HepG2 (cell line): ENCODE measurements at regions not wholly inside any gene's neighbourhood (a gene's known extent, or its start where the extent isn't known, plus 50 kb on each side); places are given as distances from the start of the nearest gene placed in this dataset.
A peak's percentile ranks its signal among the peaks of the same experiment; 100 is the strongest.

Source experiments
- ATAC-seq: fragments of 200-7000 bp; cut with Tn5 transposase; 3 replicates; pipeline ENCODE4 v1.9.1; 2020; ENCODE audit warnings: mild to moderate bottlenecking, moderate library complexity
- BruUV-seq: library from RNA; stranded (reverse); fragments of 400-500 nt; replicated peaks from 2 replicates; lab custom pipeline; 2021; lab: Mats Ljungman, UMichigan
- CTCF ChIA-PET: fragments of 300-600 bp; formaldehyde crosslinking; extraction: SDS; loops from one replicate; lab custom pipeline; 2021; ENCODE audit warnings: low total read pairs, inconsistent platforms, low intra/inter-chr PET ratio; lab: Yijun Ruan, JAX
- POLR2A ChIA-PET: fragments of 350-600 bp; sonication (Branson Sonifier 250); formaldehyde crosslinking; loops from one replicate; lab custom pipeline; 2020; ENCODE audit warnings: antibody characterized with exemption, inconsistent platforms; lab: Yijun Ruan, JAX
- DNase-seq: peaks from one replicate; pipeline ENCODE4 v3.0.0-alpha.2; 2015; ENCODE audit warnings: low spot score
- FAIRE-seq: peaks from 3 replicates; lab custom pipeline; 2011; peaks lifted over from hg19 to GRCh38; lab: Jason Lieb, UNC
- H2AFZ ChIP-seq: one replicate; pipeline ENCODE4 v1.6.1; 2011; ENCODE audit warnings: low read length, inconsistent platforms
- H3K27ac ChIP-seq: fragments of 300-600 bp; 3 replicates; pipeline ENCODE4 v1.8.0; 2011; ENCODE audit warnings: mixed run types, mild to moderate bottlenecking, mixed read lengths, low read length, inconsistent platforms; ENCODE audit not compliant: insufficient read depth; ENCODE audit errors: extremely low read length
- H3K27me3 ChIP-seq, 2 experiments: fragments of 200-600 bp in 1 of 2; 2 replicates in 1 of 2; 3 replicates in 1 of 2; pipeline versions ENCODE4 v1.6.0 to v1.8.0; 2011; ENCODE audit warnings: low read length in 2 of 2, mild to moderate bottlenecking in 2 of 2, moderate library complexity in 2 of 2, inconsistent platforms in 1 of 2; ENCODE audit not compliant: insufficient read depth in 2 of 2, control insufficient read depth in 1 of 2
- H3K36me3 ChIP-seq, 2 experiments: fragments of 200-600 bp in 1 of 2; replicated peaks in 1 of 2; 2 replicates in 1 of 2; 3 replicates in 1 of 2; pipeline versions ENCODE4 v1.5.1 to v1.8.0; 2011; ENCODE audit warnings: low read length in 2 of 2, inconsistent platforms in 1 of 2; ENCODE audit not compliant: insufficient read depth in 2 of 2, control insufficient read depth in 1 of 2
- H3K4me1 ChIP-seq: 2 replicates; pipeline ENCODE4 v1.5.1; 2012; ENCODE audit warnings: low read length, inconsistent platforms; ENCODE audit not compliant: insufficient read depth
- H3K4me2 ChIP-seq: 2 replicates; pipeline ENCODE4 v1.6.0; 2011; ENCODE audit warnings: low read depth, low read length, inconsistent platforms
- H3K4me3 ChIP-seq, 3 experiments: fragments of 200-600 bp in 1 of 3; sonication (generic), shearing (Covaris generic) in 1 of 3; replicated peaks in 1 of 3; 2 replicates each; pipeline ENCODE4 v1.5.1; 2011 to 2016; ENCODE audit warnings: low read length in 3 of 3, inconsistent platforms in 2 of 3, low read depth in 2 of 3, mild to moderate bottlenecking in 2 of 3, control low read depth in 1 of 3, mixed read lengths in 1 of 3; ENCODE audit not compliant: insufficient read depth in 1 of 3
- H3K79me2 ChIP-seq: one replicate; pipeline ENCODE4 v1.6.1; 2011; ENCODE audit warnings: low read length, inconsistent platforms; ENCODE audit not compliant: insufficient read depth
- H3K9ac ChIP-seq: 2 replicates; pipeline ENCODE4 v1.6.0; 2011; ENCODE audit warnings: mild to moderate bottlenecking, low read depth, low read length, inconsistent platforms; ENCODE audit not compliant: insufficient read depth
- H3K9me3 ChIP-seq: 2 replicates; pipeline ENCODE4 v1.5.1; 2012; ENCODE audit warnings: mild to moderate bottlenecking, low read length
- H4K20me1 ChIP-seq: 2 replicates; pipeline ENCODE4 v1.6.0; 2011; ENCODE audit warnings: inconsistent platforms, mild to moderate bottlenecking, low read length, moderate library complexity; ENCODE audit not compliant: insufficient read depth
- ATF4 ChIP-seq, 2 experiments: fragments of 450-650 bp in 1 of 2; sonication (generic) in 1 of 2; formaldehyde crosslinking; IDR thresholded peaks; 2 replicates each; pipeline versions ENCODE4 v1.5.0 to v1.8.0; 2020 to 2022; ENCODE audit warnings: mild to moderate bottlenecking in 1 of 2, missing genetic modification reagents in 1 of 2
- ATF7 ChIP-seq, 2 experiments: fragments of 450-650 bp in 1 of 2; sonication (generic) in 1 of 2; formaldehyde crosslinking in 1 of 2; IDR thresholded peaks; 2 replicates each; pipeline versions ENCODE4 v1.4.0 to v1.6.1; 2016 to 2020; ENCODE audit warnings: antibody characterized with exemption in 1 of 2, mild to moderate bottlenecking in 1 of 2, missing genetic modification reagents in 1 of 2
- CEBPB ChIP-seq: IDR thresholded peaks from 2 replicates; pipeline ENCODE4 v1.6.1; 2011; ENCODE audit warnings: low read depth, low read length, improper control_type of control experiment, borderline replicate concordance
- CEBPG ChIP-seq: IDR thresholded peaks from 2 replicates; pipeline ENCODE4 v1.6.1; 2016
- CREB1 ChIP-seq, 2 experiments: fragments of 450-650 bp in 1 of 2; IDR thresholded peaks; 2 replicates each; pipeline ENCODE4 v1.6.1; 2016 to 2017; ENCODE audit warnings: control low read depth in 1 of 2, mild to moderate bottlenecking in 1 of 2, missing compliant biosample characterization in 1 of 2, missing genetic modification characterization in 1 of 2
- FOSL2 ChIP-seq: sonication (generic); formaldehyde crosslinking; IDR thresholded peaks from 2 replicates; pipeline ENCODE4 v1.4.0; 2020; ENCODE audit warnings: missing genetic modification reagents
- GABPA ChIP-seq, 2 experiments: IDR thresholded peaks; 2 replicates each; pipeline ENCODE4 v1.6.1; 2011 to 2016; ENCODE audit warnings: low read depth in 2 of 2, low read length in 1 of 2, missing biosample characterization in 1 of 2, missing genetic modification characterization in 1 of 2
- GABPB1 ChIP-seq: IDR thresholded peaks from 2 replicates; pipeline ENCODE4 v1.6.1; 2016; ENCODE audit warnings: mild to moderate bottlenecking, missing genetic modification reagents, moderate library complexity, missing compliant biosample characterization
- MXI1 ChIP-seq: IDR thresholded peaks from 3 replicates; pipeline ENCODE4 v1.6.1; 2012; ENCODE audit warnings: low read depth, low read length, inconsistent platforms, borderline replicate concordance
- NR2F1 ChIP-seq, 2 experiments: fragments of 450-650 bp in 1 of 2; formaldehyde crosslinking in 1 of 2; IDR thresholded peaks; 2 replicates each; pipeline versions ENCODE4 v1.5.0 to v1.6.1; 2016 to 2020; ENCODE audit warnings: mild to moderate bottlenecking in 1 of 2, missing compliant biosample characterization in 1 of 2, missing genetic modification reagents in 1 of 2, moderate library complexity in 1 of 2
- PPARG ChIP-seq: conservative IDR thresholded peaks from 2 replicates; pipeline ENCODE4 v1.6.1; 2016; ENCODE audit warnings: missing biosample characterization, missing genetic modification reagents
- RARA ChIP-seq: IDR thresholded peaks from 2 replicates; pipeline ENCODE4 v1.6.1; 2016; ENCODE audit warnings: missing genetic modification reagents, missing compliant biosample characterization
- RXRB ChIP-seq: IDR thresholded peaks from 2 replicates; pipeline ENCODE4 v1.6.1; 2016; ENCODE audit warnings: borderline replicate concordance, missing genetic modification reagents, missing compliant biosample characterization
- SP2 ChIP-seq: sonication (generic); formaldehyde crosslinking; IDR thresholded peaks from 2 replicates; pipeline ENCODE4 v1.5.1; 2020; ENCODE audit warnings: mild to moderate bottlenecking, missing genetic modification reagents
- ZNF12 ChIP-seq: sonication (generic); formaldehyde crosslinking; IDR thresholded peaks from 2 replicates; pipeline ENCODE4 v1.5.0; 2020; ENCODE audit warnings: missing genetic modification reagents
- ZNF704 ChIP-seq: sonication (generic); formaldehyde crosslinking; IDR thresholded peaks from 2 replicates; pipeline ENCODE4 v1.8.1; 2023; ENCODE audit warnings: mild to moderate bottlenecking, inconsistent platforms, moderate library complexity, missing genetic modification reagents, borderline replicate concordance
- whole genome bisulfite sequencing: methylation state at CpG from one replicate; pipeline ENCODE4 v1.1.6; 2017; ENCODE audit warnings: low lambda C conversion rate; 5-methylcytosine and 5-hydroxymethylcytosine counted together
- in situ Hi-C: cut with HindIII; loops from 2 replicates; pipeline ENCODE4 v1.10.0; 2017; ENCODE audit warnings: low pct_unique_long_range_greater_than_20kb; ENCODE audit not compliant: extremely low pct_ligation_motif_present
- intact Hi-C: fragments of 100-400 bp; cut with micrococcal nuclease; formaldehyde crosslinking; loops from one replicate; pipeline ENCODE4 v1.10.0; 2022; ENCODE audit not compliant: unreplicated experiment
- TF ChIP-seq, protein P1 (sequence below): IDR thresholded peaks from 2 replicates; pipeline ENCODE4 v1.4.0; 2020; ENCODE audit warnings: mild to moderate bottlenecking, missing genetic modification reagents
- TF ChIP-seq, protein P2 (sequence below): IDR thresholded peaks from 2 replicates; pipeline ENCODE4 v1.6.1; 2012; ENCODE audit warnings: inconsistent platforms

DNA sequence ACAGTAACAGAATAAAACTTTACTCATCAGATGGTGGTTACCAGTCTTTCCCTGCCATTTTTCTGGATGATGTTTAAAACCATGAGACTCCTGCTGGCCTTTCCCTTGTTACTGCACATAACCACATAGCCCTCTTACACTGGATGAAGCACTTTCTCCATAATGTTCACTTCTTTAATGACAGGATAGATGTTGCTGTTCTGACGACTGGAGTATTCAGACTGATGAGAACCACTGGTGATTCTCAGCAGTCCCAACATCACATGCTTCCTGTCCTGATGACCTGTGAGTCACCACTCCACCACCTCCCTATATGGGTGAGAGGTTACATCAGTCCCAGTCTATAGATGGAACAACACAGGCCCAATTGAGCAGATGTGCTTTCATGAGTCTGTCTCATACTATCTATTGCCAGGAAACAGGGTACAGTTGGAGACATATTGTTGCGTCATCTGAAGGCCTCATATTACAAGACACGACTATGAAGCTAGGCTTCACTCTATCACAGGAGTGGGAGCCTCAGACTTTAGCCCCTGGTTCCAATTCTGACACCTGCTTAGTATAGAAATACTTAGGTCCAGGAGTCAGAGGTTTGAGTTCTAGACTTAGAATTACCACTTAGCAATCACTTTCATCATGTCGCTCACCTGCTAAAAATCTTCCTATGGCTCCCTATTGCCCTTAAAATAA is 145.7 kb upstream of the KLF7 start:
- intact Hi-C loops: no loop called here
- Histone ChIP-seq H3K4me2 (no peak overlapping the region), H2AFZ (no peak overlapping the region), H3K79me2 (no peaks in the 10 kb centered on the region), H3K27me3 (no peaks in the 10 kb centered on the region), H3K9me3 (no peaks in the 10 kb centered on the region), H3K27ac (no peak overlapping the region), H3K9ac (no peak overlapping the region), H3K4me1 (peaks cover 3% of the 10 kb centered on the region), H3K4me3 (no peak overlapping the region), H3K36me3 (no peaks in the 10 kb centered on the region), H4K20me1 (no peaks in the 10 kb centered on the region)
- FAIRE-seq (no peak), DNase-seq (peak; percentile 46), ATAC-seq (peak; percentile 87)
- 44% methylated on average over 4 of the region's 4 CpGs for WGBS
- no TSS peak for BruUV-seq
- CTCF ChIA-PET: no interaction called here
- POLR2A ChIA-PET: interaction anchor here (0.7 kb wide), 1 partner anchor 20 kb away, joined by 3 read pairs; no protein-coding TSS in a partner anchor
- in situ Hi-C loops: no loop called here
- 0 out of 4 replicates have a peak, but pooled peaks of 1 of the 2 experiments have one; percentile 11 for TF ChIP-seq NR2F1 (CRISPR knock-in tag; IDR thresholded peaks at IDR 0.05)
- peak; percentile 43; the same call in 1 of the 2 replicates for TF ChIP-seq CEBPG (CRISPR knock-in tag)
- TF ChIP-seq, protein P1, sequence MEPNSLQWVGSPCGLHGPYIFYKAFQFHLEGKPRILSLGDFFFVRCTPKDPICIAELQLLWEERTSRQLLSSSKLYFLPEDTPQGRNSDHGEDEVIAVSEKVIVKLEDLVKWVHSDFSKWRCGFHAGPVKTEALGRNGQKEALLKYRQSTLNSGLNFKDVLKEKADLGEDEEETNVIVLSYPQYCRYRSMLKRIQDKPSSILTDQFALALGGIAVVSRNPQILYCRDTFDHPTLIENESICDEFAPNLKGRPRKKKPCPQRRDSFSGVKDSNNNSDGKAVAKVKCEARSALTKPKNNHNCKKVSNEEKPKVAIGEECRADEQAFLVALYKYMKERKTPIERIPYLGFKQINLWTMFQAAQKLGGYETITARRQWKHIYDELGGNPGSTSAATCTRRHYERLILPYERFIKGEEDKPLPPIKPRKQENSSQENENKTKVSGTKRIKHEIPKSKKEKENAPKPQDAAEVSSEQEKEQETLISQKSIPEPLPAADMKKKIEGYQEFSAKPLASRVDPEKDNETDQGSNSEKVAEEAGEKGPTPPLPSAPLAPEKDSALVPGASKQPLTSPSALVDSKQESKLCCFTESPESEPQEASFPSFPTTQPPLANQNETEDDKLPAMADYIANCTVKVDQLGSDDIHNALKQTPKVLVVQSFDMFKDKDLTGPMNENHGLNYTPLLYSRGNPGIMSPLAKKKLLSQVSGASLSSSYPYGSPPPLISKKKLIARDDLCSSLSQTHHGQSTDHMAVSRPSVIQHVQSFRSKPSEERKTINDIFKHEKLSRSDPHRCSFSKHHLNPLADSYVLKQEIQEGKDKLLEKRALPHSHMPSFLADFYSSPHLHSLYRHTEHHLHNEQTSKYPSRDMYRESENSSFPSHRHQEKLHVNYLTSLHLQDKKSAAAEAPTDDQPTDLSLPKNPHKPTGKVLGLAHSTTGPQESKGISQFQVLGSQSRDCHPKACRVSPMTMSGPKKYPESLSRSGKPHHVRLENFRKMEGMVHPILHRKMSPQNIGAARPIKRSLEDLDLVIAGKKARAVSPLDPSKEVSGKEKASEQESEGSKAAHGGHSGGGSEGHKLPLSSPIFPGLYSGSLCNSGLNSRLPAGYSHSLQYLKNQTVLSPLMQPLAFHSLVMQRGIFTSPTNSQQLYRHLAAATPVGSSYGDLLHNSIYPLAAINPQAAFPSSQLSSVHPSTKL (CRISPR knock-in tag): 0 out of 2 replicates have a peak, but pooled peaks have one; percentile 18
- TF ChIP-seq GABPB1 (CRISPR knock-in tag): peak; percentile 53; the same call in 1 of the 2 replicates
- TF ChIP-seq MXI1: no peak
- peak; percentile 92 for TF ChIP-seq FOSL2
- peak in 1 of 2 experiments; percentile 93; a peak in 2 of 4 replicates for TF ChIP-seq ATF4 (CRISPR knock-in tag; IDR thresholded peaks at IDR 0.05)
- TF ChIP-seq ATF7 (IDR thresholded peaks at IDR 0.05): peak; percentile 65
- no peak for TF ChIP-seq ATF7 (CRISPR knock-in tag; IDR thresholded peaks at IDR 0.05)
- no peak for TF ChIP-seq SP2
- TF ChIP-seq ZNF704 (CRISPR knock-in tag): no peak
- no peak for TF ChIP-seq GABPA (IDR thresholded peaks at IDR 0.05; ENCODE audit: low read depth, low read length)
- TF ChIP-seq GABPA (CRISPR knock-in tag; IDR thresholded peaks at IDR 0.05; ENCODE audit: low read depth): peak; percentile 52
- TF ChIP-seq ZNF12: peak; percentile 66; the same call in 1 of the 2 replicates
- peak; percentile 61 for TF ChIP-seq CREB1 (IDR thresholded peaks at IDR 0.05)
- no peak for TF ChIP-seq CREB1 (CRISPR knock-in tag; IDR thresholded peaks at IDR 0.05)
- peak; percentile 87 for TF ChIP-seq CEBPB
- TF ChIP-seq RARA (CRISPR knock-in tag): 0 out of 2 replicates have a peak, but pooled peaks have one; percentile 32
- TF ChIP-seq, protein P2, sequence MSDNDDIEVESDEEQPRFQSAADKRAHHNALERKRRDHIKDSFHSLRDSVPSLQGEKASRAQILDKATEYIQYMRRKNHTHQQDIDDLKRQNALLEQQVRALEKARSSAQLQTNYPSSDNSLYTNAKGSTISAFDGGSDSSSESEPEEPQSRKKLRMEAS: no peak
- peak; percentile 92 for TF ChIP-seq RXRB (CRISPR knock-in tag)
- TF ChIP-seq PPARG: peak; percentile 94
